H1 (cell line): ENCODE measurements at regions not wholly inside any gene's neighbourhood (a gene's known extent, or its start where the extent isn't known, plus 50 kb on each side); places are given as distances from the start of the nearest gene placed in this dataset.

Experiments
- CTCF ChIA-PET: fragments of 300-600 bp; sonication (Branson Sonifier 250); formaldehyde crosslinking; loops from one replicate; lab custom pipeline; 2021; ENCODE audit not compliant: partially characterized antibody; lab: Charles Lee
- POLR2A ChIA-PET: fragments of 300-600 bp; sonication (Branson Sonifier 250); formaldehyde crosslinking; loops from one replicate; lab custom pipeline; 2021; ENCODE audit warnings: inconsistent platforms; ENCODE audit not compliant: partially characterized antibody; lab: Charles Lee
- DNase-seq, 2 experiments: peaks; one replicate each; pipeline versions ENCODE4 v3.0.0 to v3.0.0-alpha.2; 2010 to 2022; ENCODE audit warnings: low spot score in 2 of 2, low read depth in 1 of 2, mixed read lengths in 1 of 2
- FAIRE-seq: peaks from 2 replicates; lab custom pipeline; 2011; peaks lifted over from hg19 to GRCh38; lab: Jason Lieb, UNC
- H2AFZ ChIP-seq: 2 replicates; pipeline ENCODE4 v1.8.1; 2012; ENCODE audit warnings: low read length, inconsistent platforms
- H2AK5ac ChIP-seq: 2 replicates; pipeline ENCODE4 v1.6.1; 2013; ENCODE audit warnings: low read depth, low read length
- H2BK120ac ChIP-seq: replicated peaks from 2 replicates; pipeline ENCODE3; 2013; ENCODE audit warnings: low read depth, low read length, inconsistent platforms
- H2BK12ac ChIP-seq: 2 replicates; pipeline ENCODE4 v1.6.1; 2013; ENCODE audit warnings: low read depth, low read length
- H2BK15ac ChIP-seq: 2 replicates; pipeline ENCODE4 v1.6.1; 2013; ENCODE audit warnings: low read length
- H2BK20ac ChIP-seq: 2 replicates; pipeline ENCODE4 v1.6.1; 2013; ENCODE audit warnings: low read length
- H2BK5ac ChIP-seq: 2 replicates; pipeline ENCODE4 v1.6.1; 2013; ENCODE audit warnings: low read depth, low read length
- H3K14ac ChIP-seq: 2 replicates; pipeline ENCODE4 v1.6.1; 2013; ENCODE audit warnings: inconsistent platforms; ENCODE audit not compliant: insufficient read length
- H3K18ac ChIP-seq: 2 replicates; pipeline ENCODE4 v1.6.1; 2013; ENCODE audit warnings: low read length; ENCODE audit errors: extremely low read depth
- H3K23ac ChIP-seq: 2 replicates; pipeline ENCODE4 v1.6.1; 2013; ENCODE audit warnings: inconsistent platforms; ENCODE audit not compliant: insufficient read length
- H3K23me2 ChIP-seq: 2 replicates; pipeline ENCODE4 v1.6.1; 2013; ENCODE audit warnings: low read depth, low read length
- H3K27ac ChIP-seq: 2 replicates; pipeline ENCODE4 v1.6.1; 2011; ENCODE audit warnings: low read depth, low read length, inconsistent platforms
- H3K27me3 ChIP-seq, 4 experiments: replicated peaks in 1 of 4; 1 replicate in 1 of 4; 2 replicates in 3 of 4; pipeline versions ENCODE4 v1.6.1 to v1.8.1; 2011 to 2013; ENCODE audit warnings: low read length in 3 of 4, mild to moderate bottlenecking in 3 of 4, inconsistent platforms in 2 of 4, mixed read lengths in 2 of 4, moderate library complexity in 1 of 4; ENCODE audit not compliant: control insufficient read depth in 3 of 4, insufficient read depth in 3 of 4; ENCODE audit errors: extremely low read depth in 1 of 4
- H3K36me3 ChIP-seq, 4 experiments: 2 replicates each; pipeline versions ENCODE4 v1.6.1 to v1.8.1; 2011 to 2013; ENCODE audit warnings: mild to moderate bottlenecking in 4 of 4, low read length in 3 of 4, moderate library complexity in 2 of 4, control low read depth in 1 of 4, inconsistent platforms in 1 of 4; ENCODE audit not compliant: insufficient read depth in 4 of 4, control insufficient read depth in 2 of 4
- H3K4ac ChIP-seq: replicated peaks from 2 replicates; pipeline ENCODE3; 2013; ENCODE audit warnings: low read length, low read depth, mixed read lengths, inconsistent platforms; ENCODE audit not compliant: insufficient read length
- H3K4me1 ChIP-seq, 4 experiments: replicated peaks in 1 of 4; 1 replicate in 1 of 4; 2 replicates in 3 of 4; pipeline versions ENCODE4 v1.6.1 to v1.8.1; 2011 to 2013; ENCODE audit warnings: low read length in 3 of 4, inconsistent platforms in 2 of 4, mixed read lengths in 1 of 4; ENCODE audit not compliant: insufficient read depth in 4 of 4, control insufficient read depth in 3 of 4
- H3K4me2 ChIP-seq, 2 experiments: 2 replicates each; pipeline versions ENCODE4 v1.6.1 to v1.8.1; 2011 to 2013; ENCODE audit warnings: low read depth in 2 of 2, low read length in 2 of 2, control low read depth in 1 of 2, inconsistent platforms in 1 of 2, mild to moderate bottlenecking in 1 of 2; ENCODE audit not compliant: insufficient read depth in 1 of 2
- H3K4me3 ChIP-seq, 4 experiments: fragments of 200-600, 300-600 bp in 1 of 4; sonication (generic), shearing (Covaris generic), sonication (Bioruptor Twin) in 1 of 4; 2 replicates each; pipeline versions ENCODE4 v1.5.1 to v1.8.1; 2011 to 2016; ENCODE audit warnings: low read length in 4 of 4, low read depth in 3 of 4, control low read depth in 2 of 4, inconsistent platforms in 2 of 4, mild to moderate bottlenecking in 2 of 4, mixed read lengths in 1 of 4, moderate library complexity in 1 of 4; ENCODE audit not compliant: insufficient read depth in 2 of 4; ENCODE audit errors: extremely low read depth in 1 of 4
- H3K56ac ChIP-seq: replicated peaks from 2 replicates; pipeline ENCODE3; 2013; ENCODE audit warnings: low read depth, mild to moderate bottlenecking, mixed read lengths, low read length, inconsistent platforms; ENCODE audit not compliant: insufficient read length
- H3K79me1 ChIP-seq: 2 replicates; pipeline ENCODE4 v1.6.1; 2013; ENCODE audit warnings: low read depth, low read length, control low read depth
- H3K79me2 ChIP-seq, 2 experiments: 2 replicates each; pipeline versions ENCODE4 v1.6.1 to v1.8.1; 2012 to 2013; ENCODE audit warnings: low read length in 2 of 2, mild to moderate bottlenecking in 2 of 2, inconsistent platforms in 1 of 2; ENCODE audit not compliant: insufficient read depth in 2 of 2, control insufficient read depth in 1 of 2
- H3K9ac ChIP-seq, 4 experiments: replicated peaks in 1 of 4; 1 replicate in 1 of 4; 2 replicates in 3 of 4; pipeline versions ENCODE4 v1.6.1 to v1.8.1; 2011 to 2013; ENCODE audit warnings: low read depth in 3 of 4, low read length in 3 of 4, control low read depth in 2 of 4, mild to moderate bottlenecking in 2 of 4, moderate library complexity in 2 of 4, inconsistent platforms in 1 of 4; ENCODE audit errors: extremely low read depth in 1 of 4
- H3K9me3 ChIP-seq, 2 experiments: 2 replicates each; pipeline versions ENCODE4 v1.6.1 to v1.8.1; 2012 to 2013; ENCODE audit warnings: mild to moderate bottlenecking in 2 of 2, moderate library complexity in 2 of 2, control low read depth in 1 of 2, inconsistent platforms in 1 of 2, low read depth in 1 of 2, low read length in 1 of 2, mixed read lengths in 1 of 2; ENCODE audit not compliant: insufficient read depth in 2 of 2
- H4K20me1 ChIP-seq, 2 experiments: replicated peaks in 1 of 2; 2 replicates each; pipeline versions ENCODE3 to v1.8.1; 2011 to 2013; ENCODE audit warnings: inconsistent platforms in 2 of 2, low read length in 2 of 2, mild to moderate bottlenecking in 1 of 2; ENCODE audit not compliant: insufficient read depth in 2 of 2, control insufficient read depth in 1 of 2
- H4K5ac ChIP-seq: 2 replicates; pipeline ENCODE4 v1.6.1; 2013; ENCODE audit warnings: low read length, low read depth, mixed read lengths, inconsistent platforms; ENCODE audit not compliant: insufficient read length
- H4K8ac ChIP-seq: 2 replicates; pipeline ENCODE4 v1.8.0; 2013; ENCODE audit warnings: mild to moderate bottlenecking, moderate library complexity, low read length, inconsistent platforms; ENCODE audit not compliant: insufficient read depth; ENCODE audit errors: extremely low read depth
- H4K91ac ChIP-seq: replicated peaks from 2 replicates; pipeline ENCODE3; 2013; ENCODE audit warnings: low read length, mixed read lengths, inconsistent platforms; ENCODE audit not compliant: insufficient read length
- ATF3 ChIP-seq: IDR thresholded peaks from 2 replicates; pipeline ENCODE4 v1.6.1; 2011; ENCODE audit warnings: low read depth, mild to moderate bottlenecking, low read length; ENCODE audit not compliant: insufficient read depth
- BACH1 ChIP-seq: IDR thresholded peaks from 2 replicates; pipeline ENCODE4 v1.6.1; 2012; ENCODE audit warnings: low read length, improper control_type of control experiment
- CHD1 ChIP-seq: IDR thresholded peaks from 2 replicates; pipeline ENCODE4 v1.6.1; 2012; ENCODE audit warnings: low read depth, low read length, improper control_type of control experiment
- E2F6 ChIP-seq: IDR thresholded peaks from 2 replicates; pipeline ENCODE4 v1.6.1; 2012; ENCODE audit warnings: inconsistent platforms
- EZH2 ChIP-seq: fragments of 200-600 bp; sonication (generic); IDR thresholded peaks from 2 replicates; pipeline ENCODE4 v1.7.1; 2012; ENCODE audit warnings: low read depth, mild to moderate bottlenecking, moderate library complexity, low read length, inconsistent platforms; ENCODE audit not compliant: severe bottlenecking
- FOSL1 ChIP-seq: IDR thresholded peaks from 2 replicates; pipeline ENCODE4 v1.6.1; 2011; ENCODE audit warnings: mild to moderate bottlenecking, low read depth, low read length, moderate library complexity; ENCODE audit not compliant: insufficient read depth
- GABPA ChIP-seq: IDR thresholded peaks from 2 replicates; pipeline ENCODE4 v1.6.1; 2011; ENCODE audit warnings: mild to moderate bottlenecking, low read length, moderate library complexity, borderline replicate concordance; ENCODE audit not compliant: insufficient read depth
- HDAC2 ChIP-seq, 2 experiments: fragments of 300-600 bp in 1 of 2; sonication (generic) in 1 of 2; IDR thresholded peaks; 2 replicates each; pipeline ENCODE4 v1.6.1; 2011 to 2012; ENCODE audit warnings: low read depth in 2 of 2, low read length in 2 of 2, mild to moderate bottlenecking in 2 of 2, moderate library complexity in 2 of 2, borderline replicate concordance in 1 of 2, inconsistent platforms in 1 of 2
- JUND ChIP-seq: IDR thresholded peaks from 2 replicates; pipeline ENCODE4 v1.6.1; 2011; ENCODE audit warnings: mild to moderate bottlenecking, improper control_type of control experiment, low read length
- KDM1A ChIP-seq: fragments of 200-600, 300-600 bp; sonication (generic); IDR thresholded peaks from 2 replicates; pipeline ENCODE4 v1.7.1; 2016; ENCODE audit warnings: mild to moderate bottlenecking, low read length, borderline replicate concordance
- MAFK ChIP-seq: IDR thresholded peaks from 2 replicates; pipeline ENCODE4 v1.6.1; 2012; ENCODE audit warnings: low read depth, mild to moderate bottlenecking, improper control_type of control experiment, low read length
- RAD21 ChIP-seq, 2 experiments: IDR thresholded peaks in 1 of 2; conservative IDR thresholded peaks in 1 of 2; 2 replicates each; pipeline ENCODE4 v1.6.1; 2011; ENCODE audit warnings: low read depth in 2 of 2, low read length in 2 of 2, improper control_type of control experiment in 1 of 2, inconsistent platforms in 1 of 2, mild to moderate bottlenecking in 1 of 2, moderate library complexity in 1 of 2
- WGBS, 2 experiments: shearing (Covaris generic) in 1 of 2; methylation state at CpG; one replicate each; pipeline versions ENCODE4 v1.1.6 to v1.1.7; 2013 to 2015; ENCODE audit warnings: low lambda C conversion rate in 2 of 2, mixed read lengths in 2 of 2, inconsistent platforms in 1 of 2, low coverage in 1 of 2, missing lambda C conversion rate in 1 of 2; ENCODE audit not compliant: insufficient replicate concordance in 2 of 2, insufficient coverage in 1 of 2, insufficient read length in 1 of 2; ENCODE audit errors: extremely low coverage in 1 of 2, missing lambda C conversion rate in 1 of 2; 5-methylcytosine and 5-hydroxymethylcytosine counted together

- Histone ChIP-seq H3K56ac (no peak overlapping the region), H4K8ac (no peak overlapping the region), H3K27me3 (no peaks in the 10 kb centered on the region), H2BK12ac (no peak overlapping the region), H3K23ac (no peak overlapping the region), H2BK20ac (no peak overlapping the region), H3K9ac (no peak overlapping the region), H2AK5ac (no peak overlapping the region), H4K5ac (no peak overlapping the region), H2AFZ (no peak overlapping the region), H2BK5ac (no peak overlapping the region), H3K4me1 (no peaks in the 10 kb centered on the region; a peak in 1 of 7 replicates), H3K14ac (no peak overlapping the region), H4K20me1 (no peaks in the 10 kb centered on the region), H3K36me3 (no peaks in the 10 kb centered on the region), H3K79me2 (no peaks in the 10 kb centered on the region), H2BK120ac (no peak overlapping the region), H3K23me2 (no peaks in the 10 kb centered on the region), H3K4me3 (no peak overlapping the region), H3K4me2 (no peak overlapping the region), H2BK15ac (no peak overlapping the region), H3K18ac (no peak overlapping the region), H3K4ac (no peak overlapping the region), H3K9me3 (no peaks in the 10 kb centered on the region), H4K91ac (no peak overlapping the region), H3K27ac (no peak overlapping the region), H3K79me1 (no peaks in the 10 kb centered on the region)
- ChIA-PET POLR2A (interaction anchor here (0.9 kb wide), 1 partner anchor 10 kb away, joined by 3 read pairs; no protein-coding TSS in a partner anchor), CTCF (interaction anchor here (0.8 kb wide), 1 partner anchor 301 kb away, joined by 3 read pairs; no protein-coding TSS in a partner anchor)
- DNase-seq, result no peak
- WGBS, 2 experiments, result 82% methylated on average over 4 of the region's 6 CpGs; no CpG with 5 or more reads in 1 of the 2 experiments
- FAIRE-seq, result no peak
- TF ChIP-seq BACH1 (no peak), EZH2 (no peak), HDAC2 (IDR thresholded peaks at IDR 0.05; ENCODE audit: borderline replicate concordance in 1 of 2, low read depth in 2 of 2, low read length in 2 of 2) (no peak), RAD21 (IDR thresholded peaks at IDR 0.05 in 1 of 2, conservative IDR thresholded peaks at IDR 0.05 in 1 of 2; ENCODE audit: low read depth in 2 of 2, low read length in 2 of 2) (no peak), E2F6 (no peak), KDM1A (no peak), ATF3 (no peak), MAFK (no peak), FOSL1 (no peak), CHD1 (no peak), JUND (no peak), GABPA (no peak)
These were observed 780.5 kb upstream of the ARGLU1 start for GRCh38 chr13:107348471-107348870.
